ENCODE measurements at regions not wholly inside any gene's neighbourhood (a gene's known extent, or its start where the extent isn't known, plus 50 kb on each side); places are given as distances from the start of the nearest gene placed in this dataset.

- no peak for TF ChIP-seq EZH2 (IDR thresholded peaks at IDR 0.05; ENCODE audit: borderline replicate concordance, low read depth, low read length, poor library complexity, severe bottlenecking)
- TF ChIP-seq, protein P1, sequence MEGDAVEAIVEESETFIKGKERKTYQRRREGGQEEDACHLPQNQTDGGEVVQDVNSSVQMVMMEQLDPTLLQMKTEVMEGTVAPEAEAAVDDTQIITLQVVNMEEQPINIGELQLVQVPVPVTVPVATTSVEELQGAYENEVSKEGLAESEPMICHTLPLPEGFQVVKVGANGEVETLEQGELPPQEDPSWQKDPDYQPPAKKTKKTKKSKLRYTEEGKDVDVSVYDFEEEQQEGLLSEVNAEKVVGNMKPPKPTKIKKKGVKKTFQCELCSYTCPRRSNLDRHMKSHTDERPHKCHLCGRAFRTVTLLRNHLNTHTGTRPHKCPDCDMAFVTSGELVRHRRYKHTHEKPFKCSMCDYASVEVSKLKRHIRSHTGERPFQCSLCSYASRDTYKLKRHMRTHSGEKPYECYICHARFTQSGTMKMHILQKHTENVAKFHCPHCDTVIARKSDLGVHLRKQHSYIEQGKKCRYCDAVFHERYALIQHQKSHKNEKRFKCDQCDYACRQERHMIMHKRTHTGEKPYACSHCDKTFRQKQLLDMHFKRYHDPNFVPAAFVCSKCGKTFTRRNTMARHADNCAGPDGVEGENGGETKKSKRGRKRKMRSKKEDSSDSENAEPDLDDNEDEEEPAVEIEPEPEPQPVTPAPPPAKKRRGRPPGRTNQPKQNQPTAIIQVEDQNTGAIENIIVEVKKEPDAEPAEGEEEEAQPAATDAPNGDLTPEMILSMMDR (conservative IDR thresholded peaks at IDR 0.05; ENCODE audit: low read depth, low read length): no peak
Measured at GRCh38 chr4:129604632-129605255, 508.8 kb downstream of the C4orf33 start.

Data from A673 (cell line).